Epithelial cell of proximal tubule (primary cell): ENCODE measurements at regions not wholly inside any gene's neighbourhood (a gene's known extent, or its start where the extent isn't known, plus 50 kb on each side); places are given as distances from the start of the nearest gene placed in this dataset.
"Not testable (repeated sequence)": the region's sequence is repeated elsewhere in the genome, so short reads cannot be mapped to it uniquely, and the experiment has no call there.

Experiments used
- DNase-seq: peaks from one replicate; pipeline ENCODE4 v3.0.0-alpha.2; 2011; ENCODE audit warnings: low read depth
- H3K4me3 ChIP-seq: 2 replicates; pipeline ENCODE4 v1.5.1; 2011; ENCODE audit warnings: low read depth, mild to moderate bottlenecking, low read length
- CTCF ChIP-seq: conservative IDR thresholded peaks from 2 replicates; pipeline ENCODE4 v1.5.1; 2012; ENCODE audit warnings: low read depth, mild to moderate bottlenecking, low read length

DNA sequence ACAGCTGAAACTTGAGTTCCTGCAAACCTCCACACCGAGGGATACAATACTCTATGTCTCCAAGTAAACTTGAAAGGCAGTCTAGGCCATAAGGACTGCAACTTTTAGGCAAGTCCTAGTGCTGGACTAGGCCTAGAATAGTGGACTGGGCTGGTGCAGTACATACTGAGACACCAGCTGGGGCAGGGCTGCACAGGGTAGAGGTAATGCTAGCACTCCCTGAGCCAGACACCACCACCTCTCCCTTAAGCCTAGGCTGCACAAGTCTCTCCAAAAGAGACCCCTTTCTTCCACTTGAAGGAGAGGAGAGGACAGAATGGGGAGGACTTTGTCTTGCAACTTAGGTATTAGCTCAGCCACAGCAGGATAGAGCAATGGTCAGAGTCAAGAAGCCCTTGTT lies 65.7 kb upstream of the PTPRK start:
- no peak for TF ChIP-seq CTCF
- no peak for DNase-seq

DNA sequence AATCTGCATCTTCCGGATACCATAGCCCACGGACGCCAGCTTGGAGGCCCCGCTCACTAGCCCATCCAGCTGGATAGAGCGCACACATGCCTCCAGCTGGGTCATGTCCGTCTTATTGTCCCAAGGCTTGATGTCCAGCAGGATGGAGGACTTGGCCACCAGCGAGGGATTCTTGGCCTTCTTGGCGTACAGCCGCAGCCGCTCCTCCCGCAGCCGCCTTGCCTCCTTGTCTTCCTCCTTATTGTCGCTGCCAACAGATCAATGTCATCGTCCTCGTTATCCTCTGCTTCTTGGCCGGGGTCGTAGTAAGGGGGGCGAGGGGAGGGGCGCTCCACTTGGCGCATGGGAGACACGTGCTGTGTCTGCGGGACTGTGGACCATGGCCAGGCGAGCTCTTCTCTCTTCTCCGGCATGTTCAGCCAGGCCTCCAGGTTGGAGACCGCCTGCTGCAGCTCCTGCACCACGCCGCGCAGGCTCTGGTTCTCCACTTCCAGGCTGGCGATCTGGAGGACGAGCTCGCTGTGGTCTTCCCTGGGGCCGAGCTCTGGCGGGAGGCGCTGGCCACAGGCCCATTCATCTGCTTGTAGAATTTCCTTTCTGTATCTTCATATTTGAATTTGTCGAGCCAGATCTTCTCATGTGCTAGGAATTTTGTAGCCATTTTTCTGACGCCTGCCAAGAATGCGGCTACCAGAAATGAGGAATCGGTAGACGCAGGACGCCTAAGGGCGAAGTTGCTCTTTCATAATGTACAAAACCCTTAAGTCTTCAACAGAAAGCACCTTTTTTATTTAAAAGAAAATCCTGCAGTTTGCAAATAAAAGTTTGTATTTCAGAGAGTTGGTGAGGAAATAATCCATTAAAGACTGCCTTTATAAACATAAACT lies 60.1 kb upstream of the PTPRK start:
- no peak for DNase-seq
- no peak for TF ChIP-seq CTCF
- no peak overlapping the region for H3K4me3 ChIP-seq

More for the DNA sequence above, 65.7 kb upstream of the PTPRK start:
- no peak overlapping the region for H3K4me3 ChIP-seq

- H3K4me3 ChIP-seq, DNase-seq: not testable (repeated sequence)
Measured at GRCh38 chr6:128575254-128575653, 54.9 kb upstream of the PTPRK start.

DNA sequence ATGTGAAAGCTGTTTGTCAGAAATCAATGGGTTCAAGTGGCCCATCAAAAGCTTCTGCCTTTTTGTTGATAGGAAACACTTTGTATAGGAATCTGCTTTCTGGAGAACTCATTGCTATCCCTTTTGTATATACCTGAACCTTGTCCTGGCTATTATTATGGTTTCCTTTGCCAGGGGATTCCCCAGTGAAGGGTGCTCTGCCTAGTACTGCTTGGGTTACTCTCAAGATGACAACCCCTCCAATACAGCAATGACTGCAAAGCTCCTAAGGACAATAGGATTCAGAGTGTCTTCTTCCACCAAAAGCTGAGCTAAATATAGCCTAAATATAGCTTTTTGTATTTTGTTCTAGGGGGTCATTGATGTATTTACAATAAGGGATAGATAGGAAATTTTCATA lies 54.0 kb upstream of the PTPRK start:
- DNase-seq, result no peak
- no peak overlapping the region for H3K4me3 ChIP-seq
- no peak for TF ChIP-seq CTCF

GRCh38 chr6:128573036-128573435 lies 52.6 kb upstream of the PTPRK start:
- no peak for DNase-seq
- H3K4me3 ChIP-seq, result no peak overlapping the region
- no peak for TF ChIP-seq CTCF

GRCh38 chr6:128572294-128572693 lies 51.9 kb upstream of the PTPRK start:
- no peak for DNase-seq
- H3K4me3 ChIP-seq, result no peak overlapping the region
- no peak for TF ChIP-seq CTCF

GRCh38 chr6:128570680-128571063 lies 50.3 kb upstream of the PTPRK start:
- no peak overlapping the region for H3K4me3 ChIP-seq
- peak; percentile 19 for DNase-seq
- TF ChIP-seq CTCF, result no peak
